ENCODE measurements at regions not wholly inside any gene's neighbourhood (a gene's known extent, or its start where the extent isn't known, plus 50 kb on each side); places are given as distances from the start of the nearest gene placed in this dataset.

GRCh38 chr15:29369261-29369660 is 99.6 kb upstream of the NSMCE3 start:
- Histone ChIP-seq H3K27ac (ENCODE audit: insufficient read depth, low read length) (no peak overlapping the region), H3K9me1 (ENCODE audit: insufficient read depth, low read length) (no peaks in the 10 kb centered on the region), H3K4me1 (ENCODE audit: control insufficient read depth, insufficient read depth, low read length) (0 out of 2 replicates have a peak, but pooled peaks cover under 1% of the 10 kb centered on the region), H4K5ac (ENCODE audit: low read depth, low read length) (no peak overlapping the region), H4K8ac (ENCODE audit: low read depth in 2 of 2, low read length in 2 of 2) (no peak overlapping the region), H3K14ac (replicated peaks; ENCODE audit: low read depth, low read length) (no peak overlapping the region), H2BK5ac (ENCODE audit: low read depth, low read length, poor library complexity, severe bottlenecking) (no peak overlapping the region), H3K23ac (ENCODE audit: low read depth, low read length) (no peak overlapping the region), H2BK15ac (ENCODE audit: low read depth, low read length) (no peak overlapping the region), H3K9me3 (ENCODE audit: control insufficient read depth, insufficient read depth, low read length) (no peaks in the 10 kb centered on the region; the same call in 1 of the 2 replicates), H2BK120ac (ENCODE audit: low read depth, low read length) (no peak overlapping the region), H4K91ac (ENCODE audit: insufficient read depth, low read depth, low read length) (no peak overlapping the region), H3K4ac (ENCODE audit: low read depth, low read length) (no peak overlapping the region), H3K79me1 (ENCODE audit: low read depth in 1 of 2, low read length in 2 of 2) (no peaks in the 10 kb centered on the region), H3K18ac (ENCODE audit: low read depth, low read length) (no peak overlapping the region), H2AFZ (replicated peaks; ENCODE audit: low read length, poor library complexity) (no peak overlapping the region), H4K20me1 (ENCODE audit: insufficient read depth, low read length) (no peaks in the 10 kb centered on the region), H2BK20ac (ENCODE audit: low read depth, low read length) (no peak overlapping the region), H3K9ac (ENCODE audit: low read depth, low read length) (no peak overlapping the region), H3K4me3 (ENCODE audit: insufficient read depth, low read depth, low read length) (no peak overlapping the region), H3K56ac (ENCODE audit: extremely low read depth, insufficient read depth, low read length) (no peak overlapping the region), H2AK5ac (ENCODE audit: low read depth, low read length) (no peak overlapping the region), H2AK9ac (replicated peaks; ENCODE audit: low read depth, low read length, poor library complexity) (no peak overlapping the region), H3K4me2 (ENCODE audit: low read depth, low read length) (no peak overlapping the region), H3K27me3 (ENCODE audit: control insufficient read depth, insufficient read depth, low read length) (no peaks in the 10 kb centered on the region), H3K36me3 (ENCODE audit: control insufficient read depth, insufficient read depth, low read length) (no peaks in the 10 kb centered on the region)
- no peak for TF ChIP-seq FOS (IDR thresholded peaks at IDR 0.05; ENCODE audit: low read depth, low read length)
- TF ChIP-seq, protein P1, sequence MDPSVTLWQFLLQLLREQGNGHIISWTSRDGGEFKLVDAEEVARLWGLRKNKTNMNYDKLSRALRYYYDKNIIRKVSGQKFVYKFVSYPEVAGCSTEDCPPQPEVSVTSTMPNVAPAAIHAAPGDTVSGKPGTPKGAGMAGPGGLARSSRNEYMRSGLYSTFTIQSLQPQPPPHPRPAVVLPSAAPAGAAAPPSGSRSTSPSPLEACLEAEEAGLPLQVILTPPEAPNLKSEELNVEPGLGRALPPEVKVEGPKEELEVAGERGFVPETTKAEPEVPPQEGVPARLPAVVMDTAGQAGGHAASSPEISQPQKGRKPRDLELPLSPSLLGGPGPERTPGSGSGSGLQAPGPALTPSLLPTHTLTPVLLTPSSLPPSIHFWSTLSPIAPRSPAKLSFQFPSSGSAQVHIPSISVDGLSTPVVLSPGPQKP (IDR thresholded peaks at IDR 0.05; ENCODE audit: borderline replicate concordance, low read depth, low read length): no peak
- TF ChIP-seq MAFK (IDR thresholded peaks at IDR 0.05; ENCODE audit: low read depth, low read length): no peak
- no peak for TF ChIP-seq CEBPB (IDR thresholded peaks at IDR 0.05; ENCODE audit: low read depth, low read length)
- no peak for TF ChIP-seq SMC3 (IDR thresholded peaks at IDR 0.05; ENCODE audit: low read depth, low read length)
- TF ChIP-seq, protein P2, sequence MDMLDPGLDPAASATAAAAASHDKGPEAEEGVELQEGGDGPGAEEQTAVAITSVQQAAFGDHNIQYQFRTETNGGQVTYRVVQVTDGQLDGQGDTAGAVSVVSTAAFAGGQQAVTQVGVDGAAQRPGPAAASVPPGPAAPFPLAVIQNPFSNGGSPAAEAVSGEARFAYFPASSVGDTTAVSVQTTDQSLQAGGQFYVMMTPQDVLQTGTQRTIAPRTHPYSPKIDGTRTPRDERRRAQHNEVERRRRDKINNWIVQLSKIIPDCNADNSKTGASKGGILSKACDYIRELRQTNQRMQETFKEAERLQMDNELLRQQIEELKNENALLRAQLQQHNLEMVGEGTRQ (IDR thresholded peaks at IDR 0.05; ENCODE audit: low read depth, low read length): no peak
- no peak for TF ChIP-seq BHLHE40 (IDR thresholded peaks at IDR 0.05; ENCODE audit: low read depth, low read length)
- ATAC-seq (ENCODE audit: low read depth) (no peak), DNase-seq (no peak)
- dilution Hi-C loops (cut with HindIII; ENCODE audit: low sequenced_read_pairs, unreplicated experiment): no loop called here
- WGBS, 2 experiments (ENCODE audit: extremely low coverage in 2 of 2, insufficient read length in 1 of 2): no CpG with 5 or more reads among the region's 3 CpGs
- intact Hi-C loops (cut with micrococcal nuclease): no loop called here
- BruUV-seq (replicated peaks): no TSS peak
- in situ Hi-C loops (cut with MboI; ENCODE audit: low sequenced_read_pairs): no loop called here
- ChIA-PET CTCF (no interaction called here), POLR2A (ENCODE audit: unreplicated experiment) (no interaction called here)
